ENCODE measurements at regions not wholly inside any gene's neighbourhood (a gene's known extent, or its start where the extent isn't known, plus 50 kb on each side); places are given as distances from the start of the nearest gene placed in this dataset.
"Not testable (repeated sequence)": the region's sequence is repeated elsewhere in the genome, so short reads cannot be mapped to it uniquely, and the experiment has no call there.

DNA sequence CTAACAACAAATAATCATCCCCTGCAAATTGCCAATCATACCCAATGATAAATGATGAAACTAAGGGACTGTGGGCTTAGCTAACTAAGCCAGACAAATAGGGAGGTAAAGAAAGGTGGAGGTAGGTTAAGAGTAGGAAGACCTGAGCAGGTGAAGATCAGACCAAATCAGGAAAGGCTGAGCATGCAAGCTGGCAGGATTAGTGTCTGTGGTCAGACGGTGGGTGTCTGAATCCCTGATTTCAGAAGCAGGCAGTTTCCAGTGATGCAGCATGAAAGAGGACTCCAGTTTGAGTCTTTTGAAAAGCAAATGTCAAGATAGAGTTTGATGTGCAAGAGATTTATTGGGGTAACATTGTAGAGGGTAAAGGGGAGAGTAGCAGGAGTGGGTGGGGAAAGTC lies 181.4 kb upstream of the MYLIP start:
- Mint-ChIP-seq H3K9me3 (no peaks in the 10 kb centered on the region), H3K27me3 (no peaks in the 10 kb centered on the region), H3K36me3 (ENCODE audit: insufficient read depth) (no peaks in the 10 kb centered on the region), H3K27ac (ENCODE audit: low read depth) (no peak overlapping the region), H3K4me1 (no peaks in the 10 kb centered on the region), H3K4me3 (no peak overlapping the region)
- DNase-seq (ENCODE audit: low spot score in 2 of 2) (no peak), ATAC-seq (replicated peaks; ENCODE audit: extremely low read depth, poor library complexity, severe bottlenecking) (no peak)

DNA sequence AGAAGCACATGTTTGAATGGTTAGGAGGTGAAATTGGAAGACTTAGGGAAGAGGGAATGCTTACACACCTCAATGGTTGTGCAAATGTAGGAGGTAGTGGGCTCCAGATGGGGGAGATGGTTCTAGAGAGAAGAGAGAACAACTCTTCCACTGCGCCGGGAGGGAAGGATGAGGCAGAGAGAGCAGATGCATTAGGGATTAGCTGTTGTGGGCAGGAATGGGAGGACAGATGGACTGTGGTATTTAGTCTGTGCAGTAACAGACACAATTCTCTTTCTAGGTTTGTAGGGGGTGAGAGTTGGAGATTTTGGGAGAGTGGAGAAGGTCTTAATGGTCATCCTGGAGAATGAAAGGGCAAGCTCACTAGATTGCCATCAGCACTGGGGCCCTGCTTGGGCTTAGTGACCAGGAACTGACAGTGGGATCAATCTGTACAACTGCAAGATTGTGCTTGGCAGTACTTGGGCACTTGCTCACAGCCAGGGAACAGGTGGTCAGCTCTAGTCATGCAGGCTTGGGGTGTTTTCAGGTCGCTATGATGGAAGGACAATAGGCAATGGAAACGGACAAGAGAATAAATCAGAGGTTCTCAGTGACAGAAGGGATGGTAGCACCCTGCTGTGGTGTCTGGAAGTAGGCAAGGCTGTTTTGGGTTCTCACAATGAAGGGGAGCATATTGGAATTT lies 182.0 kb upstream of the MYLIP start:
- H3K9me3 Mint-ChIP-seq, result no peaks in the 10 kb centered on the region
- H3K4me1 Mint-ChIP-seq, result no peaks in the 10 kb centered on the region
- no peaks in the 10 kb centered on the region for H3K27me3 Mint-ChIP-seq
- ATAC-seq (replicated peaks; ENCODE audit: extremely low read depth, poor library complexity, severe bottlenecking), result no peak
- DNase-seq (ENCODE audit: low spot score in 2 of 2), result no peak
- no peak overlapping the region for H3K4me3 Mint-ChIP-seq
- H3K36me3 Mint-ChIP-seq (ENCODE audit: insufficient read depth), result no peaks in the 10 kb centered on the region
- no peak overlapping the region for H3K27ac Mint-ChIP-seq (ENCODE audit: low read depth)

DNA sequence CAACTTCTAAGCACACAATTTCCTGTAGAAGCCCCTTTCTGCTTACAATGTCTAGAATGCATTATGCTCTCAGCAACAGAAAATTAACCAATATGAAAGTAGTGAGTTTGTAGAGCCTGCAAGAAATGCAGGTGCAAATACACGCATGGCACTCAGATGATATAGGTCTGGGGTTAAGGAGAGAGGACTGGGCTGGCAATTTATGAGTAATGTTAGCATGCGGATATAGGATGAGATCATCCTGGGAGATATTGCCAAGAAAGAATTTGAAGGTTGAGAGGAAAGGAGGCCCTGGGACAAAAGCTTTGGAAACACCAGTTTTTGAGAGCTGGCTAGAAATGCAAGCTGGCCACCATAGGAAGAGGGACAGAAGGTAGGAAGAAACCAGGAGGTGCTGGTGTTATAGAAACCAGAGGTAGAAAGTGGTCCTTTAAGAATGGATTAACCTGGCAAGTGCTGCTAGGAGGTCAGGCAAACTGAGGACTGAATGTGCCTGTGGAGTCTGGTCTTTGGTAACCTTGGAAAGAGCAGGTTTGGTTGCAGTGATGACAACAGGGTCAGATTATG lies 183.2 kb upstream of the MYLIP start:
- no peaks in the 10 kb centered on the region for H3K9me3 Mint-ChIP-seq
- DNase-seq (ENCODE audit: low spot score in 2 of 2), result no peak
- no peak overlapping the region for H3K4me3 Mint-ChIP-seq
- H3K36me3 Mint-ChIP-seq (ENCODE audit: insufficient read depth), result no peaks in the 10 kb centered on the region
- ATAC-seq (replicated peaks; ENCODE audit: extremely low read depth, poor library complexity, severe bottlenecking), result no peak
- no peaks in the 10 kb centered on the region for H3K27me3 Mint-ChIP-seq
- no peaks in the 10 kb centered on the region for H3K4me1 Mint-ChIP-seq
- no peak overlapping the region for H3K27ac Mint-ChIP-seq (ENCODE audit: low read depth)

DNA sequence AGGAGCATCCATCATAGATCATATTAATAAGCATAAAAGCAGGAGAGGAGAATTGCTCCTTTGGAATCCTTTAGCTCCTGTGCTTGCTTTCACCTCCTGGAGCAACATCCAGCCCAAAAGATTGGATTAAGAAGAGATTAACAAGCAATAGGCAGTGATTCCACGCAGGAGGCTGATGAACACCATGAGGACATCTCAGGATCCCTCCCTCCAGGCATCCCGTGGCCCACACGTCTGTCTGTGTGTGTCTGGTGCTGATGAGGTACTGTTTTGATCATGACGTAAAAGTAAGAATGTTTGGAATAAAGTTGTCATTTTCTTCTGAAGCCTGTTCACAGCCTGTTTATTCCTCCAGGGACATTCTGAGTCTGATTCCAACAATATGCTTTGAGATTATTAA lies 185.5 kb upstream of the MYLIP start:
- Mint-ChIP-seq H3K27me3 (no peaks in the 10 kb centered on the region), H3K4me3 (no peak overlapping the region), H3K4me1 (no peaks in the 10 kb centered on the region), H3K36me3 (ENCODE audit: insufficient read depth) (peaks cover 2% of the 10 kb centered on the region), H3K27ac (ENCODE audit: low read depth) (no peak overlapping the region), H3K9me3 (no peaks in the 10 kb centered on the region)
- DNase-seq (ENCODE audit: low spot score in 2 of 2) (no peak), ATAC-seq (replicated peaks; ENCODE audit: extremely low read depth, poor library complexity, severe bottlenecking) (no peak)

DNA sequence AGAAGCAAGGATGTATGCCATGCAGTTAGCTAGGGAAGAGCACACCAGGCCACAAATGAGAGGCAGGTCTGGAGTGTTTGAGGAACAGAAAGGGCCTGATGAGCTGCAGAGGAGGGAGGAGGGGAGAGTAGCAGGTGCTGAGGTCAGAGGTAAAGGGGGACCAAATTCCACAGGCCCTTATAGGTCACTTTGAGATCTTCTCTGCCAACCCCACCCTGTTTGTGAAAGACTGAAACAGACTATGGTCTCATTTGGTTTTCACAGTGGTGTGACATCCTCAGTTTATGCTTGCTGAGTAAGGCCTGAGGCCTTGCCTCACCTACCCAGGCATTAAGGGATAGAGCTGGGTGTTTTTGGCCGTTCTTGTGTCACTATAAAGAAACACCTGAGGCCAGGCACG lies 187.7 kb upstream of the MYLIP start:
- ATAC-seq (replicated peaks; ENCODE audit: extremely low read depth, poor library complexity, severe bottlenecking), result no peak
- no peak overlapping the region for H3K27ac Mint-ChIP-seq (ENCODE audit: low read depth)
- peaks cover 2% of the 10 kb centered on the region for H3K36me3 Mint-ChIP-seq (ENCODE audit: insufficient read depth)
- H3K4me3 Mint-ChIP-seq, result no peak overlapping the region
- peaks cover 7% of the 10 kb centered on the region for H3K4me1 Mint-ChIP-seq
- no peaks in the 10 kb centered on the region for H3K27me3 Mint-ChIP-seq
- H3K9me3 Mint-ChIP-seq, result no peaks in the 10 kb centered on the region
- no peak for DNase-seq (ENCODE audit: low spot score in 2 of 2)

DNA sequence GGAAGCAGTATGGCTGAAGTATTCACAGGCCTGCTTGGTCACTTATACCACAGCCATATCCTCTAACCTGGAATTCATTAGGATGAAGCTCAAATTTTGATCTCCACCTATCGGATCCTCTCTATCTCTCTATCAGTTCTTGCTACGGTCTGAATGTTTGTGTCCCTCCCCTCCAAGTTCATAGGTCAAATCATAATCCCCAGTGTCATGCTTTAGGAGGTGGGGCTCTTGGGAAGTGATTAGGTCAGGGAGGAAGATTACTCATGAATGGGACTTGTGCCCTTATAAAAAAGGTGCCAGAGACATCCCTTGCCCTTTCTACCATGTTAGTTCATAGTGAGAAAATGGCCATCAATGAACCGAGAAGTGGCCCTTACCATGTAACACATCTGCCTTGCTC lies 190.8 kb upstream of the MYLIP start:
- Mint-ChIP-seq H3K27me3 (no peaks in the 10 kb centered on the region), H3K4me1 (peaks cover 9% of the 10 kb centered on the region), H3K36me3 (ENCODE audit: insufficient read depth) (peaks cover 4% of the 10 kb centered on the region), H3K9me3 (no peaks in the 10 kb centered on the region), H3K4me3 (no peak overlapping the region), H3K27ac (ENCODE audit: low read depth) (no peak overlapping the region)
- ATAC-seq (replicated peaks; ENCODE audit: extremely low read depth, poor library complexity, severe bottlenecking) (no peak), DNase-seq (ENCODE audit: low spot score in 2 of 2) (no peak)

DNA sequence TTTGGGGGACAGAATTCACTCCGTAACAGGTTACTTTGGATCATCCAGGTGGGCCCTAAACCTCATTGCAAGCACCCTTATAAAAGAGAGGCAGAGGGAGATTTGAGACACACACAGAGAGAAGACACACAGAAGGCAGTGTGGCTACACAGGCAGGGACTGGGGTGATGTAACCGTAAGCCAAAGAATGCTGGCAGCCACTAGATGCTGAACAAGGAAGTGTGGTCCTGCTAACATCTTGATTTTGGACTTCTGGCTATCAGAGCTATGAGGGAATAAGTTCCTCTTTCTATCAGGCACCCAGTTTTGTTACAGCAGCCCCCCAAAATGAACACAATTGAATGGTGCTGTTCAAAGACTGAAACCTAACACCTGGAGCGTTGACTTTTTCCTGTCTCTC lies 191.3 kb upstream of the MYLIP start:
- H3K27ac Mint-ChIP-seq (ENCODE audit: low read depth), result no peak overlapping the region
- DNase-seq (ENCODE audit: low spot score in 2 of 2) (no peak), ATAC-seq (replicated peaks; ENCODE audit: extremely low read depth, poor library complexity, severe bottlenecking) (no peak)
- no peak overlapping the region for H3K4me3 Mint-ChIP-seq
- H3K4me1 Mint-ChIP-seq, result peaks cover 9% of the 10 kb centered on the region
- H3K27me3 Mint-ChIP-seq, result no peaks in the 10 kb centered on the region
- no peaks in the 10 kb centered on the region for H3K9me3 Mint-ChIP-seq
- peaks cover 5% of the 10 kb centered on the region for H3K36me3 Mint-ChIP-seq (ENCODE audit: insufficient read depth)

DNA sequence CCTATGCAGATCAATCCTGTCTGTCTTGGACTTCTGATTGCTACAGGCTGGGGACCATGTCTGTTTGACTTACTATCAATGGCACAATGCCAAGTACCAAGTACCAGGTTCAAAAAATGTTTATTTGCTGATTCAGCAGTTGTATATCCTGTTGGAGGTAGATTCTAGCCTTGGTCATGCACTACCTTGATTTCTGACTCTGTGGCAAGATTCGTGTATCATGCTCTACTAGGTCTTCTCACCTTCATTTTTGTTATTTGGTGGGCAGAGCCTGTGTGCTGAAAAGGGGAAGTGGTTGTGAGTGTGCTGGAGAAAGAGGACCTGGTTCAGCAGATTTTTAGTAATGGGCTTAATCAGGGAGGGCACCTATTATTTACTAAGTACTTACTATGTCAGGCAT lies 192.4 kb upstream of the MYLIP start:
- ATAC-seq (replicated peaks; ENCODE audit: extremely low read depth, poor library complexity, severe bottlenecking) (peak; percentile 28), DNase-seq (ENCODE audit: low spot score in 2 of 2) (no peak)
- Mint-ChIP-seq H3K9me3 (peaks cover 2% of the 10 kb centered on the region), H3K27me3 (no peaks in the 10 kb centered on the region), H3K27ac (ENCODE audit: low read depth) (no peak overlapping the region), H3K36me3 (ENCODE audit: insufficient read depth) (peaks cover 5% of the 10 kb centered on the region), H3K4me3 (no peak overlapping the region), H3K4me1 (peaks cover 9% of the 10 kb centered on the region)

DNA sequence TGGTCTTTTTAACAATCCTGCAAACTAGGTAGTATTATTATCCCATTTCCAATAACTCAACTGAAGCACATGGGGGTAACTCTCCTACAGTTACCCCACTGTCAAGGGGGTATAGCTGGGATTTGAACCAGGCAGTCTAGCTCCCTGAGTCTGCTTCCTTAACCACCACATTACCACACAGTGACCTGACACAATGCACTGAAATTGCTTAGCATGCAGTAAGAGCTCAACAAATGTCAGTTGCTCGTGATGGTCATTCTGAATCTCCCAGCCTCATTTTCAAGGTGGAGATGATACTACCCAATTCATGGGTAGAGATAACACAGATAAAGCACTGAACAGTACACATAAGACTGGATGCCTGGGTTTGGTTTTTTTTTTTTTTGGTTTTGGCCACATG lies 193.2 kb upstream of the MYLIP start:
- Mint-ChIP-seq H3K27ac (ENCODE audit: low read depth) (no peak overlapping the region), H3K9me3 (peaks cover 8% of the 10 kb centered on the region), H3K4me1 (peaks cover 9% of the 10 kb centered on the region), H3K36me3 (ENCODE audit: insufficient read depth) (peaks cover 5% of the 10 kb centered on the region), H3K4me3 (no peak overlapping the region), H3K27me3 (no peaks in the 10 kb centered on the region)
- ATAC-seq (replicated peaks; ENCODE audit: extremely low read depth, poor library complexity, severe bottlenecking) (no peak), DNase-seq (ENCODE audit: low spot score in 2 of 2) (no peak)

DNA sequence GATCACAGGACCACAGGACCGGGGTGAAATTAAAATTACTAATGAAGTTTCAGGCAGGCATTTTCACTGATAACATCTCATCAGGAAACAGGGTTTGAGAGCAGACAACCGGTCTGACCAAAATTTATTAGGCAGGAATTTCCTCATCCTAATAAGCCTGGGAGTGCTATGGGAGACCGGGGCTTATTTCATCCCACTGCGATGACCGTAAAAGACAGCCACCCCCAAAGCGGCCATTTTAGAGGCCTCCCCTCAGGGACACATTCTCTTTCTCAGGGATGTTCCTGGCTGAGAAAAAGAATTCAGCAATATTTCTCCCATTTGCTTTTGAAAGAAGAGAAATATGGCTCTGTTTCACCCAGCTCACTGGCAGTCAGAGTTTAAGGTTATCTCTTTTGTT lies 197.2 kb upstream of the MYLIP start:
- not testable (repeated sequence) for H3K27me3 Mint-ChIP-seq; H3K4me3 Mint-ChIP-seq; H3K9me3 Mint-ChIP-seq; ATAC-seq (replicated peaks; ENCODE audit: extremely low read depth, poor library complexity, severe bottlenecking); H3K36me3 Mint-ChIP-seq (ENCODE audit: insufficient read depth); H3K27ac Mint-ChIP-seq (ENCODE audit: low read depth); DNase-seq (ENCODE audit: low spot score in 2 of 2); H3K4me1 Mint-ChIP-seq

DNA sequence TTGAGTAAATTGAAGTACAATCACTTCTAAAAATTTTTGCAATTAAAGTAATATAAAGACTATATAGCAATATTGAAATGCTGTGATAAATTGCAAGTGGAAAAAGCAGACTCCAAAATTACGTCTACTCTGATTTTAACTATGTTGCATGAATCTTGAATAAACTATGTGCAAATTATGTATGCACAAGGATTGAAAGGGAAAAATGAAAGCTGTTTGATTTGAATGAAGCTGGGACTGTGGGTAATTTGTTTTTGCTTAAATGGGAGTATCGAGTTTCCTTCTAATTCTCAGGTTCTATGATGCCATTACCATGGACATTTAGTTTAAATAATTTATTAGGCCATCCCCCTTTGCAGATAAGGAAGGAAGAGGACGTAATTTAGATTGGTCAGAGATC lies 198.7 kb upstream of the MYLIP start:
- peaks cover 3% of the 10 kb centered on the region for H3K36me3 Mint-ChIP-seq (ENCODE audit: insufficient read depth)
- no peak for ATAC-seq (replicated peaks; ENCODE audit: extremely low read depth, poor library complexity, severe bottlenecking)
- H3K27ac Mint-ChIP-seq (ENCODE audit: low read depth), result no peak overlapping the region

DNA sequence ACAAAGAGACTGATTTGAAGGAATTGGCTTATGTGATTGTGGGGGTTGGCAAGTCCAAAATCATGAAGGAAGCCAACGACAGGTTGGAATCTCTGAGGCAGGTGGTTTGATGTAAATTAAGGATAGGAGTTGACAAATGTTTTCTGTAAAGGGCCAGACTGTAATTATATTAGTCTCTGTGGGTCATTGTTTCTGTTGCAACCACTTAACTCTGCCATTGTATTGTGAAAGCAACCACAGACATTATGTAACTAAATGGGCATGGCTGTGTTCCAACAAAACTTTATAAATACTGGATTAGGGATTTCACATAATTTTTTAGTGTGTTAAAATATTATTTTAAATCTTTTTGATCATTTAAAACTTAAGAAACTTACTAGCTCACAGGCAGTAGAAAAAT lies 199.2 kb upstream of the MYLIP start:
- peaks cover 3% of the 10 kb centered on the region for H3K36me3 Mint-ChIP-seq (ENCODE audit: insufficient read depth)
- peaks cover 8% of the 10 kb centered on the region for H3K9me3 Mint-ChIP-seq
- H3K27ac Mint-ChIP-seq (ENCODE audit: low read depth), result no peak overlapping the region
- H3K27me3 Mint-ChIP-seq, result no peaks in the 10 kb centered on the region
- no peaks in the 10 kb centered on the region for H3K4me1 Mint-ChIP-seq
- H3K4me3 Mint-ChIP-seq, result no peak overlapping the region
- ATAC-seq (replicated peaks; ENCODE audit: extremely low read depth, poor library complexity, severe bottlenecking) (no peak), DNase-seq (ENCODE audit: low spot score in 2 of 2) (no peak)

More for the DNA sequence above, 198.7 kb upstream of the MYLIP start:
- no peaks in the 10 kb centered on the region for H3K27me3 Mint-ChIP-seq
- H3K9me3 Mint-ChIP-seq, result peaks cover 8% of the 10 kb centered on the region
- no peak overlapping the region for H3K4me3 Mint-ChIP-seq
- DNase-seq (ENCODE audit: low spot score in 2 of 2), result no peak
- no peaks in the 10 kb centered on the region for H3K4me1 Mint-ChIP-seq

DNA sequence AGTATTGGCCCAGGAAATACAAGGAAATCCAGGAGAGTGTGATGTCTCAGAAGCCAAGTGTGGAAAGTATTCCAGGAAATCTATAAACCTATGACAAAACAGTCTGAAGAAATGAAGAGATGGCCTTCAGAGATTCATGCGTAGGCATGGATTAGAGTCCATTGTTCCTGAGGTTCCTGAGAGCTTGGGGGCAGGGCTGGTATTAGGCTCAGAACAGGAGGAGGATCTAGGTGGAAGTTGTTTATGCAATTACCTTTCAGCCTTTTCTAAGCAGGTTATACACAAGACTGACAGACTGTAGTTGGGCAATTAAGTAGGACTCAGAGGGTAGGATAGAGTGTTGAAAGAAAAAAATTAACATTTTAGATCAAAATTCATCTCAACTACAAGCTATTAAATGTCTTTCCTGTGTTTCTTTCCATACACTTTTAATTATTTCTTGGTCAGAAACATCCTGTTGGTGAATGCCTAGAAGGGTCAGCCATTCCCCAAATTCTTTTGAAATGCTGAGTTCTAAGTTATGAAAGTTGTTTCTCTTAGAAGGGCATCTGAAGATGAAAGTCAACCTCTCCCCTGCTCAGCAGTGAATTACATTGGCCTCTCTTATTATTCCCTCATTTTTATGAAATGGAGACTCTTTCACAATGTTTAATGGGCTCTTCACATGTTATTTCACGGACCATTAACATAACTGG lies 201.2 kb upstream of the MYLIP start:
- DNase-seq (ENCODE audit: low spot score in 2 of 2) (no peak), ATAC-seq (replicated peaks; ENCODE audit: extremely low read depth, poor library complexity, severe bottlenecking) (no peak)
- Mint-ChIP-seq H3K4me3 (no peak overlapping the region), H3K4me1 (no peaks in the 10 kb centered on the region), H3K9me3 (peaks cover 8% of the 10 kb centered on the region), H3K27me3 (no peaks in the 10 kb centered on the region), H3K36me3 (ENCODE audit: insufficient read depth) (no peaks in the 10 kb centered on the region), H3K27ac (ENCODE audit: low read depth) (no peak overlapping the region)
